HEK293 (cell line): ENCODE measurements at regions not wholly inside any gene's neighbourhood (a gene's known extent, or its start where the extent isn't known, plus 50 kb on each side); places are given as distances from the start of the nearest gene placed in this dataset.

Experiments
- BCL6B ChIP-seq: fragments of 450-650 bp; formaldehyde crosslinking; IDR thresholded peaks from 2 replicates; pipeline ENCODE4 v1.5.1; 2017; ENCODE audit warnings: missing biosample characterization, missing genetic modification characterization
- GLIS1 ChIP-seq: fragments of 450-650 bp; formaldehyde crosslinking; IDR thresholded peaks from 2 replicates; pipeline ENCODE4 v1.5.1; 2016; ENCODE audit warnings: missing biosample characterization, missing genetic modification characterization
- HOXD13 ChIP-seq: sonication (generic); formaldehyde crosslinking; IDR thresholded peaks from 2 replicates; pipeline ENCODE4 v1.8.0; 2022; ENCODE audit warnings: missing genetic modification reagents, borderline replicate concordance
- KLF8 ChIP-seq: fragments of 450-650 bp; formaldehyde crosslinking; IDR thresholded peaks from 2 replicates; pipeline ENCODE4 v1.5.1; 2016; ENCODE audit warnings: missing biosample characterization, missing genetic modification characterization
- PRDM1 ChIP-seq: fragments of 450-650 bp; formaldehyde crosslinking; IDR thresholded peaks from 2 replicates; pipeline ENCODE4; 2016; ENCODE audit warnings: missing biosample characterization, missing genetic modification characterization
- RBAK ChIP-seq: fragments of 450-650 bp; formaldehyde crosslinking; IDR thresholded peaks from 2 replicates; pipeline ENCODE4 v1.5.1; 2016; ENCODE audit warnings: missing biosample characterization, missing genetic modification characterization
- TRIM28 ChIP-seq: IDR thresholded peaks from 2 replicates; pipeline ENCODE4 v1.6.1; 2011; ENCODE audit warnings: low read length, control low read depth, borderline replicate concordance
- ZBTB1 ChIP-seq: fragments of 450-650 bp; formaldehyde crosslinking; IDR thresholded peaks from 2 replicates; pipeline ENCODE4 v1.5.1; 2016; ENCODE audit warnings: missing biosample characterization, missing genetic modification characterization
- ZBTB10 ChIP-seq: fragments of 450-650 bp; formaldehyde crosslinking; IDR thresholded peaks from 2 replicates; pipeline ENCODE4 v1.5.1; 2016; ENCODE audit warnings: missing biosample characterization, missing genetic modification characterization
- ZBTB17 ChIP-seq: fragments of 450-650 bp; formaldehyde crosslinking; IDR thresholded peaks from 2 replicates; pipeline ENCODE4 v1.5.1; 2016; ENCODE audit warnings: missing biosample characterization, missing genetic modification characterization
- ZBTB20 ChIP-seq: fragments of 450-650 bp; formaldehyde crosslinking; IDR thresholded peaks from 2 replicates; pipeline ENCODE4 v1.5.1; 2016; ENCODE audit warnings: missing biosample characterization, missing genetic modification characterization
- ZNF202 ChIP-seq: fragments of 450-650 bp; formaldehyde crosslinking; IDR thresholded peaks from 2 replicates; pipeline ENCODE4 v1.5.1; 2016; ENCODE audit warnings: missing biosample characterization, missing genetic modification characterization, borderline replicate concordance
- ZNF211 ChIP-seq: fragments of 450-650 bp; formaldehyde crosslinking; IDR thresholded peaks from 2 replicates; pipeline ENCODE4 v1.5.1; 2016; ENCODE audit warnings: low read depth, missing biosample characterization, missing genetic modification characterization
- ZNF223 ChIP-seq: fragments of 450-650 bp; formaldehyde crosslinking; IDR thresholded peaks from 2 replicates; pipeline ENCODE4 v1.5.1; 2016; ENCODE audit warnings: missing biosample characterization, missing genetic modification characterization
- ZNF398 ChIP-seq: fragments of 450-650 bp; formaldehyde crosslinking; IDR thresholded peaks from 2 replicates; pipeline ENCODE4 v1.5.1; 2017; ENCODE audit warnings: missing biosample characterization, missing genetic modification characterization
- ZNF416 ChIP-seq: fragments of 450-650 bp; formaldehyde crosslinking; IDR thresholded peaks from 2 replicates; pipeline ENCODE4 v1.5.1; 2016; ENCODE audit warnings: missing biosample characterization, missing genetic modification characterization
- ZNF48 ChIP-seq: fragments of 450-650 bp; formaldehyde crosslinking; IDR thresholded peaks from 2 replicates; pipeline ENCODE4 v1.5.1; 2016; ENCODE audit warnings: missing biosample characterization, missing genetic modification characterization
- ZNF501 ChIP-seq: fragments of 450-650 bp; formaldehyde crosslinking; IDR thresholded peaks from 2 replicates; pipeline ENCODE4 v1.5.1; 2016; ENCODE audit warnings: missing biosample characterization, missing genetic modification characterization
- ZNF549 ChIP-seq: fragments of 450-650 bp; IDR thresholded peaks from 2 replicates; pipeline ENCODE4 v1.5.1; 2018; ENCODE audit warnings: missing biosample characterization, missing genetic modification characterization, mild to moderate bottlenecking, inconsistent platforms, moderate library complexity
- ZNF600 ChIP-seq: fragments of 450-650 bp; formaldehyde crosslinking; IDR thresholded peaks from 2 replicates; pipeline ENCODE4 v1.5.1; 2016; ENCODE audit warnings: missing biosample characterization, missing genetic modification characterization
- ZNF785 ChIP-seq: fragments of 450-650 bp; formaldehyde crosslinking; IDR thresholded peaks from 2 replicates; pipeline ENCODE4 v1.5.1; 2016; ENCODE audit warnings: missing biosample characterization, missing genetic modification characterization
- ZNF830 ChIP-seq: fragments of 450-650 bp; IDR thresholded peaks from 2 replicates; pipeline ENCODE4 v1.5.0; 2018; ENCODE audit warnings: missing biosample characterization, missing genetic modification characterization, low read depth, mild to moderate bottlenecking, moderate library complexity
- ZSCAN16 ChIP-seq: fragments of 450-650 bp; formaldehyde crosslinking; IDR thresholded peaks from 2 replicates; pipeline ENCODE4 v1.5.1; 2016; ENCODE audit warnings: missing biosample characterization, missing genetic modification characterization
- ZSCAN23 ChIP-seq: fragments of 450-650 bp; formaldehyde crosslinking; IDR thresholded peaks from 2 replicates; pipeline ENCODE4 v1.5.1; 2016; ENCODE audit warnings: missing biosample characterization, missing genetic modification characterization
- ZSCAN4 ChIP-seq: fragments of 450-650 bp; formaldehyde crosslinking; IDR thresholded peaks from 2 replicates; pipeline ENCODE4 v1.5.1; 2017; ENCODE audit warnings: missing biosample characterization, missing genetic modification characterization
- TF ChIP-seq, protein P1 (sequence below): fragments of 450-650 bp; formaldehyde crosslinking; IDR thresholded peaks from 2 replicates; pipeline ENCODE4 v1.5.1; 2016; ENCODE audit warnings: missing biosample characterization, missing genetic modification characterization
- TF ChIP-seq, protein P2 (sequence below): fragments of 450-650 bp; formaldehyde crosslinking; IDR thresholded peaks from 2 replicates; pipeline ENCODE4 v1.5.1; 2017; ENCODE audit warnings: missing biosample characterization, missing genetic modification characterization
- TF ChIP-seq, protein P3 (sequence below): fragments of 450-650 bp; formaldehyde crosslinking; IDR thresholded peaks from 2 replicates; pipeline ENCODE4 v1.5.1; 2016; ENCODE audit warnings: missing biosample characterization, missing genetic modification characterization

- TF ChIP-seq, protein P1, sequence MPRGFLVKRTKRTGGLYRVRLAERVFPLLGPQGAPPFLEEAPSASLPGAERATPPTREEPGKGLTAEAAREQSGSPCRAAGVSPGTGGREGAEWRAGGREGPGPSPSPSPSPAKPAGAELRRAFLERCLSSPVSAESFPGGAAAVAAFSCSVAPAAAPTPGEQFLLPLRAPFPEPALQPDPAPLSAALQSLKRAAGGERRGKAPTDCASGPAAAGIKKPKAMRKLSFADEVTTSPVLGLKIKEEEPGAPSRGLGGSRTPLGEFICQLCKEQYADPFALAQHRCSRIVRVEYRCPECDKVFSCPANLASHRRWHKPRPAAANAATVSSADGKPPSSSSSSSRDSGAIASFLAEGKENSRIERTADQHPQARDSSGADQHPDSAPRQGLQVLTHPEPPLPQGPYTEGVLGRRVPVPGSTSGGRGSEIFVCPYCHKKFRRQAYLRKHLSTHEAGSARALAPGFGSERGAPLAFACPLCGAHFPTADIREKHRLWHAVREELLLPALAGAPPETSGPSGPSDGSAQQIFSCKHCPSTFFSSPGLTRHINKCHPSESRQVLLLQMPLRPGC (tag by site-specific recombination), result peak; percentile 93
- TF ChIP-seq, protein P2, sequence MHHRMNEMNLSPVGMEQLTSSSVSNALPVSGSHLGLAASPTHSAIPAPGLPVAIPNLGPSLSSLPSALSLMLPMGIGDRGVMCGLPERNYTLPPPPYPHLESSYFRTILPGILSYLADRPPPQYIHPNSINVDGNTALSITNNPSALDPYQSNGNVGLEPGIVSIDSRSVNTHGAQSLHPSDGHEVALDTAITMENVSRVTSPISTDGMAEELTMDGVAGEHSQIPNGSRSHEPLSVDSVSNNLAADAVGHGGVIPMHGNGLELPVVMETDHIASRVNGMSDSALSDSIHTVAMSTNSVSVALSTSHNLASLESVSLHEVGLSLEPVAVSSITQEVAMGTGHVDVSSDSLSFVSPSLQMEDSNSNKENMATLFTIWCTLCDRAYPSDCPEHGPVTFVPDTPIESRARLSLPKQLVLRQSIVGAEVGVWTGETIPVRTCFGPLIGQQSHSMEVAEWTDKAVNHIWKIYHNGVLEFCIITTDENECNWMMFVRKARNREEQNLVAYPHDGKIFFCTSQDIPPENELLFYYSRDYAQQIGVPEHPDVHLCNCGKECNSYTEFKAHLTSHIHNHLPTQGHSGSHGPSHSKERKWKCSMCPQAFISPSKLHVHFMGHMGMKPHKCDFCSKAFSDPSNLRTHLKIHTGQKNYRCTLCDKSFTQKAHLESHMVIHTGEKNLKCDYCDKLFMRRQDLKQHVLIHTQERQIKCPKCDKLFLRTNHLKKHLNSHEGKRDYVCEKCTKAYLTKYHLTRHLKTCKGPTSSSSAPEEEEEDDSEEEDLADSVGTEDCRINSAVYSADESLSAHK (tag by site-specific recombination), result no peak
- TF ChIP-seq ZSCAN4 (tag by site-specific recombination) (no peak), RBAK (tag by site-specific recombination) (no peak), ZNF600 (tag by site-specific recombination) (peak; percentile 78), PRDM1 (tag by site-specific recombination) (peak; percentile 71), ZNF223 (tag by site-specific recombination) (no peak), ZSCAN23 (no peak), ZNF398 (peak; percentile 48), ZSCAN16 (no peak), ZNF501 (tag by site-specific recombination) (no peak), ZNF549 (tag by site-specific recombination) (no peak), ZNF202 (tag by site-specific recombination) (no peak), KLF8 (peak; percentile 80), ZNF211 (tag by site-specific recombination) (no peak), ZNF785 (no peak), GLIS1 (tag by site-specific recombination) (no peak; the same call in 1 of the 2 replicates), ZBTB20 (tag by site-specific recombination) (no peak), TRIM28 (no peak), ZNF830 (tag by site-specific recombination) (no peak), HOXD13 (CRISPR knock-in tag) (no peak), ZNF416 (tag by site-specific recombination) (no peak), ZBTB1 (tag by site-specific recombination) (no peak), ZBTB17 (0 out of 2 replicates have a peak, but pooled peaks have one; percentile 39), BCL6B (tag by site-specific recombination) (no peak), ZBTB10 (tag by site-specific recombination) (no peak), ZNF48 (tag by site-specific recombination) (no peak)
- TF ChIP-seq, protein P3, sequence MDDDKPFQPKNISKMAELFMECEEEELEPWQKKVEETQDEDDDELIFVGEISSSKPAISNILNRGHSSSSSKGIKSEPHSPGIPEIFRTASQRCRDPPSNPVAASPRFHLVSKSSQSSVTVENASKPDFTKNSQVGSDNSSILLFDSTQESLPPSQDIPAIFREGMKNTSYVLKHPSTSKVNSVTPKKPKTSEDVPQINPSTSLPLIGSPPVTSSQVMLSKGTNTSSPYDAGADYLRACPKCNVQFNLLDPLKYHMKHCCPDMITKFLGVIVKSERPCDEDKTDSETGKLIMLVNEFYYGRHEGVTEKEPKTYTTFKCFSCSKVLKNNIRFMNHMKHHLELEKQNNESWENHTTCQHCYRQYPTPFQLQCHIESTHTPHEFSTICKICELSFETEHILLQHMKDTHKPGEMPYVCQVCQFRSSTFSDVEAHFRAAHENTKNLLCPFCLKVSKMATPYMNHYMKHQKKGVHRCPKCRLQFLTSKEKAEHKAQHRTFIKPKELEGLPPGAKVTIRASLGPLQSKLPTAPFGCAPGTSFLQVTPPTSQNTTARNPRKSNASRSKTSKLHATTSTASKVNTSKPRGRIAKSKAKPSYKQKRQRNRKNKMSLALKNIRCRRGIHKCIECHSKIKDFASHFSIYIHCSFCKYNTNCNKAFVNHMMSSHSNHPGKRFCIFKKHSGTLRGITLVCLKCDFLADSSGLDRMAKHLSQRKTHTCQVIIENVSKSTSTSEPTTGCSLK (tag by site-specific recombination), result no peak
Observed at GRCh38 chr3:16060358-16060852, 114.1 kb upstream of the GALNT15 start (continued).
